ENCODE measurements at regions not wholly inside any gene's neighbourhood (a gene's known extent, or its start where the extent isn't known, plus 50 kb on each side); places are given as distances from the start of the nearest gene placed in this dataset.

GRCh38 chr3:106817706-106818105 is 559.5 kb upstream of the CCDC54 start:
- TF ChIP-seq TSHZ2 (CRISPR knock-in tag; IDR thresholded peaks at IDR 0.05) (no peak), TCF4 (CRISPR knock-in tag; IDR thresholded peaks at IDR 0.05; ENCODE audit: borderline replicate concordance) (no peak), CSDC2 (CRISPR knock-in tag; IDR thresholded peaks at IDR 0.05) (no peak), ISL1 (CRISPR knock-in tag; IDR thresholded peaks at IDR 0.05) (no peak), BACH2 (CRISPR knock-in tag; IDR thresholded peaks at IDR 0.05; ENCODE audit: borderline replicate concordance) (no peak), ZNF565 (CRISPR knock-in tag; conservative IDR thresholded peaks at IDR 0.05; ENCODE audit: low read depth) (no peak), GLIS3 (CRISPR knock-in tag; IDR thresholded peaks at IDR 0.05) (no peak), ZFP30 (CRISPR knock-in tag; IDR thresholded peaks at IDR 0.05) (no peak), ESRRG (CRISPR knock-in tag; IDR thresholded peaks at IDR 0.05) (no peak), SNAI2 (CRISPR knock-in tag; IDR thresholded peaks at IDR 0.05) (no peak), POU6F1 (CRISPR knock-in tag; IDR thresholded peaks at IDR 0.05; ENCODE audit: borderline replicate concordance, low read depth) (no peak), PPARA (CRISPR knock-in tag; IDR thresholded peaks at IDR 0.05; ENCODE audit: borderline replicate concordance) (no peak), ZNF8 (CRISPR knock-in tag; IDR thresholded peaks at IDR 0.05) (no peak), OSR1 (CRISPR knock-in tag; IDR thresholded peaks at IDR 0.05) (no peak)
- ATAC-seq: no peak

GRCh38 chr3:106819440-106819839 is 557.8 kb upstream of the CCDC54 start:
- no peak for ATAC-seq
- TF ChIP-seq ZNF565 (CRISPR knock-in tag; conservative IDR thresholded peaks at IDR 0.05; ENCODE audit: low read depth): no peak
- TF ChIP-seq POU6F1 (CRISPR knock-in tag; IDR thresholded peaks at IDR 0.05; ENCODE audit: borderline replicate concordance, low read depth): no peak
- TF ChIP-seq GLIS3 (CRISPR knock-in tag; IDR thresholded peaks at IDR 0.05): no peak
- no peak for TF ChIP-seq ISL1 (CRISPR knock-in tag; IDR thresholded peaks at IDR 0.05)
- TF ChIP-seq ZNF8 (CRISPR knock-in tag; IDR thresholded peaks at IDR 0.05): no peak
- TF ChIP-seq ZNF70 (CRISPR knock-in tag; IDR thresholded peaks at IDR 0.05): no peak
- no peak for TF ChIP-seq ESRRG (CRISPR knock-in tag; IDR thresholded peaks at IDR 0.05)
- TF ChIP-seq SNAI2 (CRISPR knock-in tag; IDR thresholded peaks at IDR 0.05): no peak
- TF ChIP-seq TSHZ2 (CRISPR knock-in tag; IDR thresholded peaks at IDR 0.05): no peak
- no peak for TF ChIP-seq PATZ1 (CRISPR knock-in tag; IDR thresholded peaks at IDR 0.05; ENCODE audit: borderline replicate concordance)

- no peak for ATAC-seq
- TF ChIP-seq TSHZ2 (CRISPR knock-in tag; IDR thresholded peaks at IDR 0.05) (no peak), BACH2 (CRISPR knock-in tag; IDR thresholded peaks at IDR 0.05; ENCODE audit: borderline replicate concordance) (no peak), CSRNP3 (CRISPR knock-in tag; IDR thresholded peaks at IDR 0.05) (no peak), POU6F1 (CRISPR knock-in tag; IDR thresholded peaks at IDR 0.05; ENCODE audit: borderline replicate concordance, low read depth) (no peak), SNAI2 (CRISPR knock-in tag; IDR thresholded peaks at IDR 0.05) (no peak), RARB (CRISPR knock-in tag; IDR thresholded peaks at IDR 0.05) (no peak), ZFP30 (CRISPR knock-in tag; IDR thresholded peaks at IDR 0.05) (no peak), GLIS3 (CRISPR knock-in tag; IDR thresholded peaks at IDR 0.05) (no peak), TCF4 (CRISPR knock-in tag; IDR thresholded peaks at IDR 0.05; ENCODE audit: borderline replicate concordance) (no peak)
These were observed 556.4 kb upstream of the CCDC54 start for GRCh38 chr3:106820726-106821362.

All from SK-N-SH treated with all-trans-retinoic acid at 6 μM for 48 hours (cell line).